ENCODE measurements at regions not wholly inside any gene's neighbourhood (a gene's known extent, or its start where the extent isn't known, plus 50 kb on each side); places are given as distances from the start of the nearest gene placed in this dataset.
"Not testable (repeated sequence)": the region's sequence is repeated elsewhere in the genome, so short reads cannot be mapped to it uniquely, and the experiment has no call there.

GRCh38 chrX:40853004-40853815, 117.9 kb upstream of the MED14 start:
- H3K4me3 ChIP-seq (ENCODE audit: low read depth, low read length) = no peak overlapping the region
- TF ChIP-seq CTCF (IDR thresholded peaks at IDR 0.05; ENCODE audit: borderline replicate concordance, insufficient read depth, low read depth, low read length) = no peak

DNA sequence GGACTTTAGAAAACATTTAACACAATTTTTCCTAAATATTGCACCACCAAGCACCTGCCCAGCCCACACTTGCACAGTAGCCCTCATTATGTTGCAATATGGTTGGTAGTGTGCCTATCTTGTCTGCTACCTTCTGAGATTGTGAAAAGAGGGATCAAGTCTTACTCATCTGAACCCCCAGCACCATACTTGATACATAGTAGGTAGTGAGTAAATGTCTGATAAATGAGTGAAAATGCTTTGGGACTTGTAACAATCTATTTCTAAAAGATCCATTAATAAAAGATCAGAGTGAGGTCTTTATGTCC, 118.4 kb upstream of the MED14 start:
- H3K4me3 ChIP-seq (ENCODE audit: low read depth, low read length) = no peak overlapping the region
- TF ChIP-seq CTCF (IDR thresholded peaks at IDR 0.05; ENCODE audit: borderline replicate concordance, insufficient read depth, low read depth, low read length) = no peak

DNA sequence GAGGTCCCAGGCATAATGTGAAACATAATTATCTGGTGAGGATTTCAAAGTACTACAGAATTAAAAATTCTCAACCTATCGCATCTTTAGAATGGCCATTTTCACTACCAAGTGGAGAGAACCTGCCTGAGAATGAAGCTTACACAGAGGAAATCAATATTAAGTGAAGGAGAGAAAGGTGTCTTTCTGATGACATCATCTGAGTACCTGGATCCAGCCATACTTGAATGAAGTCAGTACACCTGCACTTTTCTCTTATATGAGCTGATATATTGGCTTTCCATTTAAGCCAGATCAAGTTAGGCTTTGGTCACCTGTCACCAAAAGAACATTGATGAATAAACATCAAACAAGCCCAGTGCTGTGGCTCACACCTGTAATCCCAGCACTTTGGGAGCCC, 118.9 kb upstream of the MED14 start:
- H3K4me3 ChIP-seq (ENCODE audit: low read depth, low read length) = no peak overlapping the region

GRCh38 chrX:40855411-40855810, 120.1 kb upstream of the MED14 start:
- TF ChIP-seq CTCF (IDR thresholded peaks at IDR 0.05; ENCODE audit: borderline replicate concordance, insufficient read depth, low read depth, low read length) = no peak

More for the DNA sequence above, 118.9 kb upstream of the MED14 start:
- TF ChIP-seq CTCF (IDR thresholded peaks at IDR 0.05; ENCODE audit: borderline replicate concordance, insufficient read depth, low read depth, low read length) = no peak

DNA sequence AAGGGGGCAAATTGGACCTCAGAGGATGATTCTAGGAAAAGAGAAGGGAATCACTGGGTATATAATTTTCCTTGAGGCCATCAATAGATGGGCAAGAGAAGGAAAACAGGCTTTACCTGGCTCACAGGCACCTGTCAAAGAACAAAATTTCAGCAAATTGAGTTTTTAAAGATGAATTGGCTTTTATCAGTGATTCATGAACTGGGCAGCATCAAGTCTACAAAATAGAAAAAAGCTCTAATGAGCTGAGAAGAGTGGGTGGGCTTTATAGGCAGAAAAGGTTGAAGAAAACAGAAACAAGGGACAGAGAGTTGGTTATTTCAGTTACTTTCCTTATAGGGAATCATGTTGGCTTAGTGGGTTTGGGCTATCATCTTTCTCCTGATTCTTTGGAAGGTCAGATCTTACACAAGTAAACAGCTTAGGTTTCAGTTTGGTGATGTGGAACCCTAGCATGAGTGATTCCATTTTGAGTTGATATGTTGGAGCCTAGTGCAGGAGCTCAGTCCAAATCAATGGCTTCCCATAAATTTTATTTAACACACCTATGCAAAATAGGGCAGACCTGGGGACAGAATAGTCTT, 120.7 kb upstream of the MED14 start:
- TF ChIP-seq CTCF (IDR thresholded peaks at IDR 0.05; ENCODE audit: borderline replicate concordance, insufficient read depth, low read depth, low read length) = no peak

More at GRCh38 chrX:40855411-40855810, 120.1 kb upstream of the MED14 start:
- no peak overlapping the region for H3K4me3 ChIP-seq (ENCODE audit: low read depth, low read length)

DNA sequence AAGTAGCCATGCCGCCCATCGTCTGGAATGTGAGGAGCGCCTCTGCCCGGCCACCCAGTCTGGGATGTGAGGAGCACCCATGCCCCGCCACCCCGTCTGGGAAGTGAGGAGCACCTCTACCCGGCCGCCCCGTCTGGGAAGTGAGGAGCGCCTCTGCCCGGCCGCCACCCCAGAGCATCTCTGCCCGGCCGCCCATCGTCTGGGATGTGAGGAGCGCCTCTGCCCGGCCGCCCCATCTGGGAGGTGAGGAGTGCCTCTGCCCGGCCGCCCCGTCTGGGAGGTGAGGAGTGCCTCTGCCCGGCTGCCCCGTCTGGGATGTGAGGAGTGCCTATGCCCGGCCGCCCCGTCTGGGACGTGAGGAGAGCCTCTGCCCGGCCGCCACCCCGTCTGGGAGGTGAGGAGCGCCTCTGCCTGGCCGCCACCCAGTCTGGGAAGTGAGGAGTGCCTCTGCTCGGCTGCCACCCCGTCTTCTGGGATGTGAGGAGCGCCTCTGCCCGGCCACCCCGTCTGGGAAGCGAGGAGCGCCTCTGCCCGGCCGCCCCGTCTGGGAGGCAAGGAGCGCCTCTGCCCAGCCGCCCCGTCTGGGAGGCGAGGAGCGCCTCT, 126.7 kb upstream of the MED14 start:
- H3K4me3 ChIP-seq (ENCODE audit: low read depth, low read length) = not testable (repeated sequence)

More for the DNA sequence above, 120.7 kb upstream of the MED14 start:
- H3K4me3 ChIP-seq (ENCODE audit: low read depth, low read length) = no peak overlapping the region

- not testable (repeated sequence) for H3K4me3 ChIP-seq (ENCODE audit: low read depth, low read length)
Measured at GRCh38 chrX:40863260-40863659, 127.9 kb upstream of the MED14 start.

GRCh38 chrX:40863671-40864070, 128.3 kb upstream of the MED14 start:
- no peak for TF ChIP-seq CTCF (IDR thresholded peaks at IDR 0.05; ENCODE audit: borderline replicate concordance, insufficient read depth, low read depth, low read length)
- H3K4me3 ChIP-seq (ENCODE audit: low read depth, low read length) = no peak overlapping the region

Data from GM12875 (cell line).